Lung (tissue), 11 donors: ENCODE measurements at regions not wholly inside any gene's neighbourhood (a gene's known extent, or its start where the extent isn't known, plus 50 kb on each side); places are given as distances from the start of the nearest gene placed in this dataset.

Experiments used
- ATAC-seq: fragments of 200-7000 bp; cut with Tn5 transposase; one replicate; pipeline ENCODE4 v1.9.1; 2020; ENCODE audit warnings: moderate number of reproducible peaks; ENCODE audit not compliant: insufficient read depth, low FRiP score
- DNase-seq, 3 donors: peaks; one replicate each; pipeline ENCODE4 v3.0.0-alpha.2; 2013 to 2017
- H3K27ac ChIP-seq, 2 donors: one replicate each; pipeline ENCODE4 v1.5.1; 2013; ENCODE audit warnings: mild to moderate bottlenecking in 2 of 2, moderate library complexity in 2 of 2, control low read depth in 1 of 2, inconsistent platforms in 1 of 2, low read depth in 1 of 2, low read length in 1 of 2
- H3K27me3 ChIP-seq, 3 donors: one replicate each; pipeline ENCODE4 v1.5.1; 2013; ENCODE audit warnings: low read length in 2 of 3; ENCODE audit not compliant: control insufficient read depth in 3 of 3, insufficient read depth in 3 of 3
- H3K36me3 ChIP-seq, 4 donors: one replicate each; pipeline ENCODE4 v1.5.1; 2013; ENCODE audit warnings: low read length in 4 of 4, mild to moderate bottlenecking in 1 of 4, moderate library complexity in 1 of 4; ENCODE audit not compliant: control insufficient read depth in 4 of 4, insufficient read depth in 4 of 4
- H3K4me1 ChIP-seq, 5 donors: one replicate each; pipeline ENCODE4 v1.5.1; 2013; ENCODE audit warnings: low read length in 5 of 5, mild to moderate bottlenecking in 2 of 5, moderate library complexity in 1 of 5; ENCODE audit not compliant: control insufficient read depth in 5 of 5, insufficient read depth in 5 of 5
- H3K4me3 ChIP-seq: one replicate; pipeline ENCODE4 v1.5.1; 2013; ENCODE audit warnings: mild to moderate bottlenecking, control low read depth, moderate library complexity
- H3K9ac ChIP-seq, 2 donors: one replicate each; pipeline ENCODE4 v1.5.1; 2013; ENCODE audit warnings: low read length in 2 of 2, control low read depth in 1 of 2; ENCODE audit not compliant: insufficient read depth in 1 of 2
- H3K9me3 ChIP-seq, 4 donors: one replicate each; pipeline ENCODE4 v1.5.1; 2013; ENCODE audit warnings: low read length in 3 of 4, mild to moderate bottlenecking in 1 of 4, moderate library complexity in 1 of 4; ENCODE audit not compliant: control insufficient read depth in 4 of 4, insufficient read depth in 3 of 4
- WGBS, 2 donors: extraction: QIAGEN DNeasy Blood & Tissue Kit; methylation state at CpG; one replicate each; pipeline ENCODE4 v1.1.7; 2013; 5-methylcytosine and 5-hydroxymethylcytosine counted together
- TF ChIP-seq, protein P1 (sequence below): IDR thresholded peaks from 2 replicates; pipeline ENCODE4 v1.5.1; 2012; ENCODE audit warnings: mild to moderate bottlenecking; ENCODE audit errors: control extremely low read depth, extremely low read depth
- donor health status: control.
- donor health status: control.
- donor health status: Bipolar disorder and iron deficiency.
- donor health status: healthy.
- donor health status: DM: yes; HTN: yes; CAD: no.

DNA sequence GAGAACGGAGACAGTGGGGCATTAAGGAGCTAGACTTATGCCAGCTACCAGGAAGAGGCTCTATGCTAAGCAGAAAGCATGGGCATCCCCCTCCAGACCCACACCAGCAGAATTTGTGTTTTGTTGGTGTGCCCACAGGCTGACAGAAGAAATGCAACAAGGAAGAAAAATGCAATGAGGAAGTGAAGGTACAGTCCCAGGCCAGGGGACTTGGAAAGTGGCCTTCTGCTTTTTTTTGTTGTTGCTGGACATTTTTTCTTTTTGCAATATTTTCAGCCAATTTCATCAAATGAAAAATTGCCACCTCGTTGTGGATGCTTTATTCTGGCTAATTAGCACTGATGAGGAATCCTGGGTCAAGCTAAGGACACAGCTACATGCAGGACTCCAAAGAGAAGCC is 167.7 kb downstream of the TSHZ3 start:
- H3K27me3 ChIP-seq, result no peaks in the 10 kb centered on the region
- H3K4me1 ChIP-seq, result no peaks in the 10 kb centered on the region
- H3K27ac ChIP-seq, result no peak overlapping the region
- WGBS, 2 donors, result 68 to 69% methylated on average over 2 of the region's 2 CpGs
- no peak overlapping the region for H3K4me3 ChIP-seq
- ATAC-seq (no peak), DNase-seq (no peak)
- no peaks in the 10 kb centered on the region for H3K36me3 ChIP-seq
- H3K9ac ChIP-seq, result no peak overlapping the region
- TF ChIP-seq, protein P1, sequence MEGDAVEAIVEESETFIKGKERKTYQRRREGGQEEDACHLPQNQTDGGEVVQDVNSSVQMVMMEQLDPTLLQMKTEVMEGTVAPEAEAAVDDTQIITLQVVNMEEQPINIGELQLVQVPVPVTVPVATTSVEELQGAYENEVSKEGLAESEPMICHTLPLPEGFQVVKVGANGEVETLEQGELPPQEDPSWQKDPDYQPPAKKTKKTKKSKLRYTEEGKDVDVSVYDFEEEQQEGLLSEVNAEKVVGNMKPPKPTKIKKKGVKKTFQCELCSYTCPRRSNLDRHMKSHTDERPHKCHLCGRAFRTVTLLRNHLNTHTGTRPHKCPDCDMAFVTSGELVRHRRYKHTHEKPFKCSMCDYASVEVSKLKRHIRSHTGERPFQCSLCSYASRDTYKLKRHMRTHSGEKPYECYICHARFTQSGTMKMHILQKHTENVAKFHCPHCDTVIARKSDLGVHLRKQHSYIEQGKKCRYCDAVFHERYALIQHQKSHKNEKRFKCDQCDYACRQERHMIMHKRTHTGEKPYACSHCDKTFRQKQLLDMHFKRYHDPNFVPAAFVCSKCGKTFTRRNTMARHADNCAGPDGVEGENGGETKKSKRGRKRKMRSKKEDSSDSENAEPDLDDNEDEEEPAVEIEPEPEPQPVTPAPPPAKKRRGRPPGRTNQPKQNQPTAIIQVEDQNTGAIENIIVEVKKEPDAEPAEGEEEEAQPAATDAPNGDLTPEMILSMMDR, result no peak
- H3K9me3 ChIP-seq, result peaks cover 0 to 4% (median 0%) of the 10 kb centered on the region in 4 donors

DNA sequence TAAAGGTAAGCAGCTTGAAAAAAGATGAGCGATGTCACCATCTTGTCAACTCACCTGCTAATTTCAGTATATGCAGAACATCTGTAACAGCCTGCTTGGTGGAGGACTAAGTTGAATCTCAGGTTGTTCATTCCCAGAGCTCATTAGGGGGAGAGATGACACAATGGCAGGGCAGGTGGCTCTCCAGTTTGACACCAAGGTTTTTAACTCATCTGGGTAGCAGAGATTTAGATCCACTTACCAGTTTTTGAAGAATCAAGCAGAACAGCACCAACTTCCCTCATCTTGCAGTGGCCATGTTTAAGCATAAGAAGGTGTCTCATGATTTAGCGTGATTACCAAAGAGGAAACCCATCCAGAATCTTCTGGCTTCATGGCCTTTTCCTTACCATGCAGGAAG is 168.3 kb downstream of the TSHZ3 start:
- 47 to 73% methylated on average over 2 of the region's 2 CpGs for WGBS, 2 donors
- Histone ChIP-seq H3K27me3 (no peaks in the 10 kb centered on the region), H3K4me1 (no peaks in the 10 kb centered on the region), H3K4me3 (no peak overlapping the region), H3K27ac (no peak overlapping the region), H3K9ac (no peak overlapping the region), H3K36me3 (no peaks in the 10 kb centered on the region), H3K9me3 (peaks cover 0 to 4% (median 0%) of the 10 kb centered on the region in 4 donors)
- ATAC-seq, result no peak
- TF ChIP-seq, protein P1, result no peak
- DNase-seq, result no peak

DNA sequence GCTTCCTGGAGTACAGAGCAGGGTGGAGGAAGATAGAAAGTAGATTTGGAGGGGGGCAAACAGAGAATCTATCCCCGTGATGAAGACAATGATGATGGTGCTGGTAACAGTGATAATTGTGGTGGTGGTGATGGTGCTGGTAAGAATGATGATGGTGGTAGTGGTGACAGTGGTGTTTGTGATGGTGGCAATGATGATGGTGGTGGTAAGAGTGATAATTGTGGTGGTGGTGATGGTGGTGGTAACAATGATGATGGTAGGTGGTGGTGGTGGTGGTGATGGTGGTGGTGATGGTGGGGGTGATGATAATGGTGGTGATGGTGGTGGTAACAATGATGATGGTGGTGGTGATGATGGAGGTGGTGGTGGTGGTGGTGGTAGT is 169.8 kb downstream of the TSHZ3 start:
- TF ChIP-seq, protein P1, result no peak
- no peaks in the 10 kb centered on the region for H3K4me1 ChIP-seq
- H3K27me3 ChIP-seq, result no peaks in the 10 kb centered on the region
- no peak overlapping the region for H3K9ac ChIP-seq
- H3K27ac ChIP-seq, result no peak overlapping the region
- 89 to 92% methylated on average over 1 of the region's 1 CpG for WGBS, 2 donors
- DNase-seq, result no peak
- H3K9me3 ChIP-seq, result peaks cover 0 to 4% (median 0%) of the 10 kb centered on the region in 4 donors
- ATAC-seq, result no peak
- no peaks in the 10 kb centered on the region for H3K36me3 ChIP-seq
- no peak overlapping the region for H3K4me3 ChIP-seq

DNA sequence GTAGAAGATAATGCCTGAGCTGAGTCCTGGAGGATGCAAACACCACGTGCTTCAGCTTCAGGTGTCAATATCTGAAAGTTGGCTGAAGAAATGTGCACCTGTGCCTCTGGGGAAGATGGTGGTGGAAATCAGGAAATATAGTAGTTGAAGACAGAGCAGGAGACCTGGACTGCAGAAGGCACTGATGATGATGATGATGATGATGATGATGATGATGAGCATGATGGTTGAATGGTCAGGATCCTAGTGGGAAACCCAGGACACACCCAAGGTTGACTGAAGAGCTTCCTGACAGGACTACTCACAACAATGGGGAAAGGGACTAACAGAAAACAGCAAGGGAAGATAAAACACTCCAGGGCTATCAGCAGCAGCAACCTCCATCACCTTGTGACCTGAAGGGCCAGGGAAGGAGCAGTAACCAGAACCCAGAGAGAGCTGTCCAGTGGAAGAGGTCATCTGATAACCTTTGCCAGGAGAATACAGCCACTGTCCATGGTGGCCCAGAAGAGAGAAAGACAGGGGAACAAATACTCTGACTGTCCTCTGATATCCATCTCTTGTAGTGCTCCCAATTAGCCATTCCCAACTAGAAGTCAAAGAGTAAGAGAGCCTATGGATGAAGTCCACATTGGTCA is 170.3 kb downstream of the TSHZ3 start:
- 75 to 78% methylated on average over 1 of the region's 1 CpG for WGBS, 2 donors
- Histone ChIP-seq H3K9me3 (peaks cover 0 to 4% (median 0%) of the 10 kb centered on the region in 4 donors), H3K9ac (no peak overlapping the region), H3K36me3 (no peaks in the 10 kb centered on the region), H3K4me3 (no peak overlapping the region), H3K27me3 (no peaks in the 10 kb centered on the region), H3K4me1 (no peaks in the 10 kb centered on the region), H3K27ac (no peak overlapping the region)
- no peak for DNase-seq
- TF ChIP-seq, protein P1, result no peak
- ATAC-seq, result no peak
